Small intestine (tissue), 7 donors: ENCODE measurements at regions not wholly inside any gene's neighbourhood (a gene's known extent, or its start where the extent isn't known, plus 50 kb on each side); places are given as distances from the start of the nearest gene placed in this dataset.

ENCODE experiments used
- DNase-seq, 2 donors: peaks; one replicate each; pipeline versions ENCODE4 v3.0.0 to v3.0.0-alpha.2; 2013
- FAIRE-seq: peaks from 2 replicates; lab custom pipeline; 2012; peaks lifted over from hg19 to GRCh38; lab: Jason Lieb, UNC
- H3K27ac ChIP-seq, 3 donors: one replicate each; pipeline ENCODE4 v1.5.1; 2013; ENCODE audit warnings: low read length in 2 of 3, mild to moderate bottlenecking in 2 of 3, control low read depth in 1 of 3, inconsistent platforms in 1 of 3, low read depth in 1 of 3, moderate library complexity in 1 of 3
- H3K27me3 ChIP-seq, 3 donors: one replicate each; pipeline ENCODE4 v1.6.1; 2013; ENCODE audit warnings: low read length in 3 of 3, inconsistent platforms in 1 of 3; ENCODE audit not compliant: control insufficient read depth in 3 of 3, insufficient read depth in 3 of 3
- H3K36me3 ChIP-seq, 3 donors: one replicate each; pipeline ENCODE4 v1.6.1; 2013; ENCODE audit warnings: low read length in 3 of 3, inconsistent platforms in 1 of 3, low read depth in 1 of 3, mild to moderate bottlenecking in 1 of 3, moderate library complexity in 1 of 3; ENCODE audit not compliant: control insufficient read depth in 3 of 3, insufficient read depth in 2 of 3
- H3K4me1 ChIP-seq, 3 donors: one replicate each; pipeline ENCODE4 v1.6.1; 2013; ENCODE audit warnings: low read length in 2 of 3, inconsistent platforms in 1 of 3, low read depth in 1 of 3, mild to moderate bottlenecking in 1 of 3, moderate library complexity in 1 of 3; ENCODE audit not compliant: control insufficient read depth in 3 of 3, insufficient read depth in 2 of 3
- H3K4me3 ChIP-seq, 3 donors: one replicate each; pipeline ENCODE4 v1.5.1; 2013; ENCODE audit warnings: low read length in 3 of 3, control low read depth in 1 of 3, inconsistent platforms in 1 of 3, low read depth in 1 of 3, mild to moderate bottlenecking in 1 of 3, moderate library complexity in 1 of 3
- H3K9me3 ChIP-seq, 2 donors: one replicate each; pipeline ENCODE4 v1.6.1; 2013; ENCODE audit warnings: low read depth in 1 of 2, low read length in 1 of 2; ENCODE audit not compliant: control insufficient read depth in 2 of 2, insufficient read depth in 1 of 2
- WGBS, 3 donors: extraction: QIAGEN DNeasy Blood & Tissue Kit; methylation state at CpG; one replicate each; pipeline ENCODE4 v1.1.7; 2013; 5-methylcytosine and 5-hydroxymethylcytosine counted together
- donor health status: healthy with polysubstance abuse.
- donor health status: control.
- donor health status: control.
- donor health status: Bipolar disorder and iron deficiency.
- donor health status: healthy.

- H3K4me1 ChIP-seq, result no peaks in the 10 kb centered on the region
- no peaks in the 10 kb centered on the region for H3K36me3 ChIP-seq
- no peaks in the 10 kb centered on the region for H3K9me3 ChIP-seq
- FAIRE-seq, result no peak
- no peak overlapping the region for H3K4me3 ChIP-seq
- H3K27me3 ChIP-seq, result no peaks in the 10 kb centered on the region
- DNase-seq, result no peak
- H3K27ac ChIP-seq, result no peak overlapping the region
- 88 to 92% (median 90%) methylated on average over 4 of the region's 4 CpGs for WGBS, 3 donors
Measured at GRCh38 chr5:166013415-166013814, 2278.0 kb upstream of the WWC1 start.

- WGBS, 3 donors, result 43 to 65% (median 58%) methylated on average over 2 of the region's 2 CpGs
- no peak overlapping the region for H3K27ac ChIP-seq
- no peaks in the 10 kb centered on the region for H3K4me1 ChIP-seq
- DNase-seq (no peak), FAIRE-seq (no peak)
- H3K36me3 ChIP-seq, result no peaks in the 10 kb centered on the region
- no peaks in the 10 kb centered on the region for H3K27me3 ChIP-seq
- H3K4me3 ChIP-seq, result no peak overlapping the region
- no peaks in the 10 kb centered on the region for H3K9me3 ChIP-seq
Measured at GRCh38 chr5:166014256-166014655, 2277.2 kb upstream of the WWC1 start.

- H3K9me3 ChIP-seq, result no peaks in the 10 kb centered on the region
- FAIRE-seq, result no peak
- no peak overlapping the region for H3K4me3 ChIP-seq
- H3K27me3 ChIP-seq, result no peaks in the 10 kb centered on the region
- no peaks in the 10 kb centered on the region for H3K4me1 ChIP-seq
- DNase-seq, result no peak
- WGBS, 3 donors, result 61 to 83% (median 77%) methylated on average over 1 of the region's 1 CpG
- no peak overlapping the region for H3K27ac ChIP-seq
- no peaks in the 10 kb centered on the region for H3K36me3 ChIP-seq
Measured at GRCh38 chr5:166018716-166019115, 2272.7 kb upstream of the WWC1 start.

- DNase-seq (no peak), FAIRE-seq (no peak)
- Histone ChIP-seq H3K9me3 (no peaks in the 10 kb centered on the region), H3K27ac (no peak overlapping the region), H3K4me3 (no peak overlapping the region), H3K27me3 (no peaks in the 10 kb centered on the region), H3K36me3 (no peaks in the 10 kb centered on the region), H3K4me1 (no peaks in the 10 kb centered on the region)
Measured at GRCh38 chr5:166022065-166022464, 2269.4 kb upstream of the WWC1 start.

- Histone ChIP-seq H3K4me1 (no peaks in the 10 kb centered on the region), H3K27me3 (no peaks in the 10 kb centered on the region), H3K27ac (no peak overlapping the region), H3K36me3 (no peaks in the 10 kb centered on the region), H3K9me3 (no peaks in the 10 kb centered on the region), H3K4me3 (no peak overlapping the region)
- FAIRE-seq (no peak), DNase-seq (no peak)
Measured at GRCh38 chr5:166024970-166025369, 2266.5 kb upstream of the WWC1 start.

- FAIRE-seq (no peak), DNase-seq (no peak)
- WGBS, 3 donors, result 94 to 100% (median 95%) methylated on average over 1 of the region's 1 CpG
- Histone ChIP-seq H3K4me1 (no peaks in the 10 kb centered on the region), H3K36me3 (no peaks in the 10 kb centered on the region), H3K27ac (no peak overlapping the region), H3K4me3 (no peak overlapping the region), H3K9me3 (no peaks in the 10 kb centered on the region), H3K27me3 (no peaks in the 10 kb centered on the region)
Measured at GRCh38 chr5:166027582-166027981, 2263.9 kb upstream of the WWC1 start.

- WGBS, 3 donors, result 85 to 96% (median 90%) methylated on average over 2 of the region's 2 CpGs
- no peak for FAIRE-seq
Measured at GRCh38 chr5:166031926-166032325, 2259.5 kb upstream of the WWC1 start.

GRCh38 chr5:166032601-166033000, 2258.8 kb upstream of the WWC1 start:
- H3K4me3 ChIP-seq, result no peak overlapping the region
- no peaks in the 10 kb centered on the region for H3K4me1 ChIP-seq
- no peak overlapping the region for H3K27ac ChIP-seq
- DNase-seq, result no peak
- H3K27me3 ChIP-seq, result no peaks in the 10 kb centered on the region
- no peaks in the 10 kb centered on the region for H3K36me3 ChIP-seq
- FAIRE-seq, result no peak
- WGBS, 3 donors, result 87 to 94% (median 93%) methylated on average over 1 of the region's 1 CpG
- no peaks in the 10 kb centered on the region for H3K9me3 ChIP-seq

More at GRCh38 chr5:166031926-166032325, 2259.5 kb upstream of the WWC1 start:
- Histone ChIP-seq H3K4me1 (no peaks in the 10 kb centered on the region), H3K4me3 (no peak overlapping the region), H3K9me3 (no peaks in the 10 kb centered on the region), H3K27me3 (no peaks in the 10 kb centered on the region), H3K36me3 (no peaks in the 10 kb centered on the region), H3K27ac (no peak overlapping the region)
- no peak for DNase-seq

GRCh38 chr5:166045961-166046360, 2245.5 kb upstream of the WWC1 start:
- no peak for FAIRE-seq

More at GRCh38 chr5:166045961-166046360, 2245.5 kb upstream of the WWC1 start:
- no peak for DNase-seq
- Histone ChIP-seq H3K36me3 (no peaks in the 10 kb centered on the region), H3K9me3 (no peaks in the 10 kb centered on the region), H3K4me1 (no peaks in the 10 kb centered on the region), H3K27me3 (no peaks in the 10 kb centered on the region), H3K27ac (no peak overlapping the region), H3K4me3 (no peak overlapping the region)
- 69 to 76% (median 74%) methylated on average over 2 of the region's 2 CpGs for WGBS, 3 donors
